ENCODE measurements at regions not wholly inside any gene's neighbourhood (a gene's known extent, or its start where the extent isn't known, plus 50 kb on each side); places are given as distances from the start of the nearest gene placed in this dataset.

GRCh38 chr6:7479801-7480266, 61.6 kb upstream of the DSP start:
- DNase-seq (ENCODE audit: low spot score in 2 of 2) = peak in 1 of 2 donors; percentile 7
- Histone ChIP-seq H3K27ac (no peak overlapping the region), H3K9me3 (no peaks in the 10 kb centered on the region), H3K4me1 (peaks cover 0 to 5% (median 0%) of the 10 kb centered on the region in 4 donors), H3K4me3 (no peak overlapping the region), H3K27me3 (no peaks in the 10 kb centered on the region), H3K36me3 (no peaks in the 10 kb centered on the region)
- 60 to 67% methylated on average over 12 of the region's 12 CpGs for WGBS, 2 donors
- TF ChIP-seq EP300 (IDR thresholded peaks at IDR 0.05) (no peak), CTCF (IDR thresholded peaks at IDR 0.05) (no peak), POLR2A (IDR thresholded peaks at IDR 0.05) (no peak)

DNA sequence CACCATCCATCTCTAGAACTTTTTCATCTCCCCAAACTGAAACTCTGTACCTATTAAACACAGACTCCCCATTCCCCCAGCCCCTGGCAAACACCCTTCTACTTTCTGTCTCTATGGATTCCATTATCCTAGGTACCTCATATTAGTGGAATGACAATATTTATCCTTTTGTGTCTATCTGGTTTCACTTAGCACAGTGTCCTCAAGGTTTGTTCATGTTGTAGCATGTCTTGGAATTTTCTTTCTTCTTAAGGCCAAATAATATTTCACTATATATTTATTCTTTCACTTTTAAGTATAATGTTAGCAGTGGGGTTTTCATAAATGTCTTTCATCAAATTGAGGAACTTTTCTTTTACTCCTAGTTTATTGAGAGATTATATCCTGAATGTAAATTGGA, 56.8 kb upstream of the DSP start:
- Histone ChIP-seq H3K4me3 (no peak overlapping the region), H3K27ac (no peak overlapping the region), H3K9me3 (no peaks in the 10 kb centered on the region), H3K4me1 (peaks cover 0 to 5% (median 0%) of the 10 kb centered on the region in 4 donors), H3K36me3 (no peaks in the 10 kb centered on the region), H3K27me3 (no peaks in the 10 kb centered on the region)
- no peak for TF ChIP-seq EP300 (IDR thresholded peaks at IDR 0.05)
- TF ChIP-seq CTCF (IDR thresholded peaks at IDR 0.05) = no peak
- no peak for TF ChIP-seq POLR2A (IDR thresholded peaks at IDR 0.05)
- DNase-seq (ENCODE audit: low spot score in 2 of 2) = no peak

- no peak for TF ChIP-seq POLR2A (IDR thresholded peaks at IDR 0.05)
- TF ChIP-seq EP300 (IDR thresholded peaks at IDR 0.05) = no peak
- TF ChIP-seq CTCF (IDR thresholded peaks at IDR 0.05) = no peak
- Histone ChIP-seq H3K4me1 (no peaks in the 10 kb centered on the region), H3K36me3 (no peaks in the 10 kb centered on the region), H3K4me3 (no peak overlapping the region), H3K27ac (no peak overlapping the region), H3K27me3 (no peaks in the 10 kb centered on the region), H3K9me3 (no peaks in the 10 kb centered on the region)
- 84 to 86% methylated on average over 3 of the region's 3 CpGs for WGBS, 2 donors
- no peak for DNase-seq (ENCODE audit: low spot score in 2 of 2)
These were observed 54.5 kb upstream of the DSP start for GRCh38 chr6:7486951-7487350.

GRCh38 chr6:7488494-7488893, 53.0 kb upstream of the DSP start:
- H3K9me3 ChIP-seq = peaks cover 0 to 8% (median 2%) of the 10 kb centered on the region in 4 donors
- 71 to 83% methylated on average over 2 of the region's 2 CpGs for WGBS, 2 donors

GRCh38 chr6:7489376-7489775, 52.1 kb upstream of the DSP start:
- 89 to 91% methylated on average over 2 of the region's 2 CpGs for WGBS, 2 donors
- Histone ChIP-seq H3K9me3 (peaks cover 0 to 8% (median 2%) of the 10 kb centered on the region in 4 donors), H3K4me3 (no peak overlapping the region), H3K27me3 (no peaks in the 10 kb centered on the region), H3K36me3 (no peaks in the 10 kb centered on the region), H3K27ac (no peak overlapping the region), H3K4me1 (no peaks in the 10 kb centered on the region)
- no peak for TF ChIP-seq EP300 (IDR thresholded peaks at IDR 0.05)
- TF ChIP-seq CTCF (IDR thresholded peaks at IDR 0.05) = no peak
- TF ChIP-seq POLR2A (IDR thresholded peaks at IDR 0.05) = no peak
- DNase-seq (ENCODE audit: low spot score in 2 of 2) = no peak

More at GRCh38 chr6:7488494-7488893, 53.0 kb upstream of the DSP start:
- Histone ChIP-seq H3K4me3 (no peak overlapping the region), H3K27me3 (no peaks in the 10 kb centered on the region), H3K27ac (no peak overlapping the region), H3K36me3 (no peaks in the 10 kb centered on the region), H3K4me1 (no peaks in the 10 kb centered on the region)
- no peak for TF ChIP-seq EP300 (IDR thresholded peaks at IDR 0.05)
- TF ChIP-seq CTCF (IDR thresholded peaks at IDR 0.05) = no peak
- no peak for TF ChIP-seq POLR2A (IDR thresholded peaks at IDR 0.05)
- DNase-seq (ENCODE audit: low spot score in 2 of 2) = no peak
